ENCODE measurements at regions not wholly inside any gene's neighbourhood (a gene's known extent, or its start where the extent isn't known, plus 50 kb on each side); places are given as distances from the start of the nearest gene placed in this dataset.

- intact Hi-C loops (cut with DNase I): no loop called here
- no peak for TF ChIP-seq CTCF (IDR thresholded peaks at IDR 0.05)
- Histone ChIP-seq H3K4me1 (no peaks in the 10 kb centered on the region), H3K4me3 (no peak overlapping the region), H3K27me3 (no peaks in the 10 kb centered on the region), H3K27ac (no peak overlapping the region), H3K36me3 (no peaks in the 10 kb centered on the region), H3K9me3 (peaks cover 0 to 10% of the 10 kb centered on the region in 2 donors)
- DNase-seq (ENCODE audit: low spot score in 2 of 2): no peak
Measured at GRCh38 chr21:28136656-28137255, 855.9 kb downstream of the LTN1 start.

GRCh38 chr21:28135646-28136045, 857.0 kb downstream of the LTN1 start:
- H3K9me3 ChIP-seq: peaks cover 0 to 18% of the 10 kb centered on the region in 2 donors
- DNase-seq (ENCODE audit: low spot score in 2 of 2): no peak
- no peak for TF ChIP-seq CTCF (IDR thresholded peaks at IDR 0.05)
- no peaks in the 10 kb centered on the region for H3K4me1 ChIP-seq
- H3K27me3 ChIP-seq: no peaks in the 10 kb centered on the region
- H3K4me3 ChIP-seq: no peak overlapping the region
- H3K27ac ChIP-seq: no peak overlapping the region
- H3K36me3 ChIP-seq: no peaks in the 10 kb centered on the region
- intact Hi-C loops (cut with DNase I): no loop called here

- no peaks in the 10 kb centered on the region for H3K4me1 ChIP-seq
- intact Hi-C loops (cut with DNase I): no loop called here
Measured at GRCh38 chr21:28133116-28133515, 859.6 kb downstream of the LTN1 start.

GRCh38 chr21:28132713-28133112, 860.0 kb downstream of the LTN1 start:
- Histone ChIP-seq H3K9me3 (peaks cover 0 to 16% of the 10 kb centered on the region in 2 donors), H3K36me3 (no peaks in the 10 kb centered on the region), H3K4me1 (no peaks in the 10 kb centered on the region), H3K4me3 (no peak overlapping the region), H3K27me3 (no peaks in the 10 kb centered on the region), H3K27ac (peak overlapping the region; percentile 17 to 20)
- intact Hi-C loops (cut with DNase I): no loop called here
- DNase-seq (ENCODE audit: low spot score in 2 of 2): no peak
- no peak for TF ChIP-seq CTCF (IDR thresholded peaks at IDR 0.05)

More at GRCh38 chr21:28133116-28133515, 859.6 kb downstream of the LTN1 start:
- Histone ChIP-seq H3K4me3 (no peak overlapping the region), H3K27ac (peak overlapping the region; percentile 17 to 20), H3K36me3 (no peaks in the 10 kb centered on the region), H3K9me3 (peaks cover 0 to 16% of the 10 kb centered on the region in 2 donors), H3K27me3 (no peaks in the 10 kb centered on the region)
- no peak for DNase-seq (ENCODE audit: low spot score in 2 of 2)
- no peak for TF ChIP-seq CTCF (IDR thresholded peaks at IDR 0.05)

- H3K9me3 ChIP-seq: peaks cover 0 to 16% of the 10 kb centered on the region in 2 donors
- H3K4me1 ChIP-seq: peaks cover 0 to 2% of the 10 kb centered on the region in 2 donors
- DNase-seq (ENCODE audit: low spot score in 2 of 2): no peak
- H3K27ac ChIP-seq: peak overlapping the region; percentile 29 to 43
- TF ChIP-seq CTCF (IDR thresholded peaks at IDR 0.05): no peak
- no peaks in the 10 kb centered on the region for H3K36me3 ChIP-seq
- H3K27me3 ChIP-seq: no peaks in the 10 kb centered on the region
- H3K4me3 ChIP-seq: no peak overlapping the region
- intact Hi-C loops (cut with DNase I): no loop called here
Measured at GRCh38 chr21:28127175-28127785, 865.4 kb downstream of the LTN1 start.
